ENCODE measurements at regions not wholly inside any gene's neighbourhood (a gene's known extent, or its start where the extent isn't known, plus 50 kb on each side); places are given as distances from the start of the nearest gene placed in this dataset.
"Not testable (repeated sequence)": the region's sequence is repeated elsewhere in the genome, so short reads cannot be mapped to it uniquely, and the experiment has no call there.

GRCh38 chr3:102688556-102688930 lies 253.7 kb downstream of the ZPLD1 start:
- no peak for DNase-seq

GRCh38 chr3:102691507-102691906 lies 256.7 kb downstream of the ZPLD1 start:
- DNase-seq = no peak

DNA sequence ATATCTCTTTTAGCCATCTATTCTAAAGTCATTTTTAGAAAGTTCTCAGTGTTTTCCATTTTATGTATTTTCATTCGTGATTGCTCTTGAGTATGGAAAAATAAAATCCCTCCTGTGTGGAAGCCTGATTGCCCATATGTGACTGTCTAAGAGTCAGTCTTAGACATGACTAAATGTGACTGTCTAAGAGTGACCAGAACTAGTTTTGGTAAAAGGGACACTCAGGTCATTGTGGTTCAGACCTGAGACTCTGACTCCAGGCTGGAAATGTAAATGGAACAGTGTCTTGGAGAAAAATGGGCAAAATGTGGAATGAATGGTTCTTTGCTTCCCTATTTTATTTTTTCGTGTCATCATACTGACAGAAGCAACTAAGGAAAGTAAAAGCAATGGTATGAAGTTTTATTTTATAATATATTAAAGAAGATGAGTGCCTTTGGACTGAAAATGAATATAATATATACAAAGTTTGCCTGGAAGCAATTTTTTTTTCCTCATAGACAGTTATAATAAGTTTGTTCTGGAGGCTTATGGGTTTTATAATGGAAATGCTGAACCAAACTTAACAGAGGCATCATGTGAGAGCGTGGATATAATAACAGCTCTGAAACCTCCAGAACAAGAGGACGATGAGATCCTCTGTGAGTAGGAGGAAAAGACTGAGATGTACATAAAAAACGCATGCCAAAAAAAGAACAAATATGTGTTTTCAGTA lies 264.4 kb downstream of the ZPLD1 start:
- DNase-seq = no peak

DNA sequence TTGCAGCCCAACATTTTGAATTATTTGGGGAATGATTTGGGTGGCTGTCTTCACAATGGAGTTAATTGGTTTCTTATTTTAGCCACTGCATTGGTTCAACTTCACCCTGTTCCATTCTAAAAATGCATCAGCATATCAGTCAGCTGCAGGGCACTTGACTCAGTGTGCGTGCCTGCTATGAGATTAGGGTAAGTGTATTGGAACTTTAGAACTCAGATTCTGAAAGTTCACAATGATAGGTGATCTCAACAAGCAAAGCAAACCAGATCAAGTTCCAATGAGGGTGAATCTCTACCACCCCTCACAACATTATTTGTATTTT lies 265.0 kb downstream of the ZPLD1 start:
- DNase-seq = no peak

DNA sequence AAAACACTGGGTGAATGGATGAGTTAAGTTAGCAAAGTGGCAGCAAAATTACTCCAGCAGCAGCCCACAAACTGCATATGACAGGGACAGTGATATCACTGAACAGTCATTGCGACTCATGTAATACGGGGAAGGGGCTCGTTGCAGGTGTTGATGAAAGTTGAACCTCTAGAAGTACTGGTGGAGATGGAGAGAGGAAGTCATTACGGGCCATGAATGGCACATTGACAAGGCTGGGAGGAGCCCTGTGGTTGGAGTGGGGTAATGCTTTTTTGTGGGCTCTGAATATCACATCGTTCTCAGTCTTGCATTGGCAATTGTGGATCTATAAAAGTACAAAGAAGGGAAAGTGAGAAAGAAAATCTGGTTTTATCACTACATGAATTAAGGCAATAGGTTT lies 278.1 kb downstream of the ZPLD1 start:
- DNase-seq = no peak

DNA sequence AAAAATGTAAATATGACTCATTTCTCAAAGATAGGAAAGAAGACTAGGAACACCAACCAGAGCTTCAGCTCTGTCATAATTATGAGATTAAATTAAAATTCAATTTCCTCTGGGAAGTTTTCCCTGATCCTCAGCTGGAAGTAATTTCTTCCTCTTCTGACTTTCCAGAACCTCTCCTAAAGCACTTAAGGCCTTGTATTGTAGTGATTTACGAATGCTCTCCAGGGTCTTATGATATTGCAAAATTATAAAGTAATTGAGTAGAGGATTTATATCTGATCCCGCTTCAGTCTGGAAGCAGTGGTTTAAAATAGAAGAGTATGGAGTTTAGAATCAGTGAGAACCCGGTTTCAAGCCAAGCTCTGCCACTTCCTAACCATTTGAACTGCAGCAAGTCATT lies 279.8 kb downstream of the ZPLD1 start:
- DNase-seq = no peak

GRCh38 chr3:102715030-102715697 lies 280.3 kb downstream of the ZPLD1 start:
- DNase-seq = no peak

- DNase-seq = no peak
Observed at GRCh38 chr3:102718651-102719050, 283.8 kb downstream of the ZPLD1 start.

- DNase-seq = no peak
Observed at GRCh38 chr3:102722317-102722716, 287.5 kb downstream of the ZPLD1 start.

GRCh38 chr3:102727340-102727739 lies 292.5 kb downstream of the ZPLD1 start:
- no peak for DNase-seq

DNA sequence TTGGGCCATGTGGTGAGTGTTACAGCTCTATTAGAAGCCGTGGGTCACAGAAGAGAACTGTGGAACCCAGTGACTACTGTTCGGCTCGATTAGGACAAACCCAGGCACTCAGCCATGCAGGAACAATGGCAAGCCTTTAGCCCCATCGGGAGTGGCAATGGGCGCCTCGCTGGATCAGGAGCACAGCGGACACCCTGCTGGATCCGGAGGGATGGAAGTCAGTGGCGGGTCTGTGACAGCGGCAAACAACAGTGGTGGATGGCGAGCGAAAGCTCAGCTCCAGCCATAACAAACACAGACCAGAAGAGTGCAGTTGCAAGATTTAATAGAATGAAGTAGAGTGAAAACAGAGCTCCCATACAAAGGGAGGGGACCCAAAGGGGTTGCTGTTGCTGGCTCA lies 297.8 kb downstream of the ZPLD1 start:
- DNase-seq = not testable (repeated sequence)

GRCh38 chr3:102733791-102734563 lies 299.2 kb downstream of the ZPLD1 start:
- no peak for DNase-seq

DNA sequence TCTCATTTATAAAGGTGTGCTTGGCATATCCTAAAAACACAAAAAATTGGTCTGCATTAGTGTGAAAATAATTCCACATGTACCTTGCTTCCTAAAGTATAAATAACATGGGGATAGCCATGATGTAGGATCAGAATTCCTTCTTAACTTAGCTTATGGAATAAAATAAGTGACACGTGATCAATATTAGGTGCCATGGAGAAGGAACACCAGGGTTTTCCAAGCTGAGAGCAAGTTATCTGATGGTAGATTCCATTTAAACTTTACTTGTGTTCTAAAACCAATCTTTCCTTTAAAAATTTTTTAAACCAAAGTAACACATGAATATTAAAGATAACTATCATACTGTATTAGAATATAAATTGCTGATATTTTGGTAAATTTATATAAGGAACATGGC lies 300.5 kb downstream of the ZPLD1 start:
- no peak for DNase-seq

DNA sequence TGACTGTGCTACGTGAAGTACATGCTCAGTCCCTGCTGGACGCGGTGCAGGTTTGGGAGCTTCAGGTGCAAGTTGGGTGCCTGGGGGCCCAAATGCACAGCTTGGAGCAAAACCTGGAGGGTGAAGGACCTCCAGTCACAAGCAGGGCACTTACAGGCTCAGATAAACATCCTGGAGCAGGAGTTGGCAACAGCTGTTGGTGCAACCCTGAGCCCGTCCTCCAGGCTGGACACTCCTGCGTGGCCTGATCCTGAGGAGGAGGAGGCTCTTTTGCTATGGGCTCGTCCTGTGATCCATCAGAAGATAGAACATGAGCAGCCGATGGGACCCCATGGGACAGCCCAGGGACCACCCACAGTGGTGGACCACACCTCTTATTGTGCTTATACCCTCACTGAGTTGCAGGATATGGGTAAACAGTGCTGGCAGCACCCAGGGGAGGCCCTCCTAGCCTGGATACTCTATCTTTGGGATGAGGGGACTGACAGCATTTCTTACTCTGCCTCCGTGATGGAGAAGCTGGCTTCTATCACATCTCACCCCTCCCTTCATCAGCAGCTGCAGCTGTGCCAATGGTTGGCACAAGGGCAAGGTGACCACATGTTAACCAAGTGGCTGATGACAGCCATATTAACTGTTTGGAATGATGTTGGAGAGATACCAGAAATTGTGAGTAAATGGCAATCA lies 301.6 kb downstream of the ZPLD1 start:
- no peak for DNase-seq

GRCh38 chr3:102736975-102737304 lies 302.1 kb downstream of the ZPLD1 start:
- no peak for DNase-seq

DNA sequence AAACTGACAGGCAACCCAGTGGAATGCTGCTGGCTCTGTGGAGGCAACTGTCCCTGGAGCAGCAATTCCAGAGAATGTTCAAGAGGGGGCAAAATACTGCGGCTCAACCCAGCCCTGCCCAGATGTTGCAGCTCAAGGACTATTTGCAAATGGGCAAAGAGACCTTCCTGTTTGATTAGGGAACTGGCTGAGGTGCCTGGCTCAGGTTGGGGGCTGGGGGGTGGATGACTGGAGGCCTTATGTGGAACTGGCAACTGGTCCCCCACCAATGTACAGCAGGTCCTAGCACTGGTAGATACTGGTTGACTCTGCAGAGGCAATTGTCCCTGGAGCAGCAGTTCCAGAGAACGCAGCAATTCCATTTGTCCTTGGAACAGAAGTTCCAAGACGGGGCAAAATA lies 302.5 kb downstream of the ZPLD1 start:
- no peak for DNase-seq

- no peak for DNase-seq
Observed at GRCh38 chr3:102741105-102741504, 306.3 kb downstream of the ZPLD1 start.

- DNase-seq = no peak
Observed at GRCh38 chr3:102741694-102742093, 306.9 kb downstream of the ZPLD1 start.

DNA sequence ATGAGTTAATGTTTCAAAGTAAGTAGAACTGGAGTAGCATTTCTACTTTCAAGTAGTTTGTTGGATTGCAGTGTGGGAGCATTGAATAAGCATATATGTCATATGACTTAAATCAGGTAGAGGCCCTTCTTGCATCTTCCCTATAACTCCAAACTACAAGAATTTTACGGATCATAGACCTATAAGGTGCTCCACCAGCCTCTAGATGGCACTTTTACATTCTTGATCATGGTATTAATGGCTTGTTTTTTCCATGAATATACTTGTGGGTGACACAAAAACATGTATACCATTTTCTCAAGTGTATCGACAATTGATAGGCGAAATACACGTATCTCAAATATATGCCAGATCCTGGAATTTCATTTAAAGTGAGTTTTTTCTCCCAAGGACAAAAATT lies 311.1 kb downstream of the ZPLD1 start:
- DNase-seq = no peak

- DNase-seq = no peak
Observed at GRCh38 chr3:102747611-102748010, 312.8 kb downstream of the ZPLD1 start.

GRCh38 chr3:102748646-102749045 lies 313.8 kb downstream of the ZPLD1 start:
- DNase-seq = no peak

GRCh38 chr3:102750322-102750721 lies 315.5 kb downstream of the ZPLD1 start:
- no peak for DNase-seq

DNA sequence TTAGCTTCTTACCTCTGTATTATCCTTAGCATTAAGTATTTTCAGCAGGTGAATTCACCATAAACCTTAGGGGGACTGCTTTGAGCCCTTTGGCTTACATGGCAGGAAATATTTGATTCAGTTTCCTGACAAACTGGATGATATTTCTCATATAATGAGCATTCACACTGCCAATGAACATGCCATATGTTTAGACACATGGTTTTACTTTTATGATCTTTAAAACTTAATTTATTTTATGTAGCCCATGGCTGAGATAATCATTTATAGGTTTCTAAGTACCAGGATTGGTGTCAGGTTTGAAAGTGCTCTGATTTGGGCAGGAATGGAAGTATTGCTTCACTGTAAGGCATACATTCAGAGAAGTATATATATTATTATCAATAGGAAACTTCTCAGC lies 319.1 kb downstream of the ZPLD1 start:
- no peak for DNase-seq

DNA sequence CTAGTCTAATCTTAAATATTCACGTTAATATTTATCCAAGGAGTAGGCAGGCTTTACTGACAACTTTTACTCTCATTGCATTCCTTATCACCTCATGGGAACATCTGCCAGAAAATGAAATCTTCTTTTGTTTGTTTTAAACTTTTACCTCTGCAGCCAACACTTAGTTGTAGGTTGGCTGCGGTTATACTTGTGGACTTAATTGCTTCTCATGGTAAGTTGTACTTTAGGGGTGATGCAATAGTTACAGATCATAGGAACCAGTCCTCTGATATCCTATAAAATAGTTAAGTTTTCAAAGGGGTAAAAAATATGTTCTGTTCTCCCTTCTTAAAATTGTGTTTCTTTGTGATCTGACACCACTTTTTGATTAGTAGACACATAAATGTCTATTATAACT lies 321.9 kb downstream of the ZPLD1 start:
- DNase-seq = no peak
